ENCODE measurements at regions not wholly inside any gene's neighbourhood (a gene's known extent, or its start where the extent isn't known, plus 50 kb on each side); places are given as distances from the start of the nearest gene placed in this dataset.
"Not testable (repeated sequence)": the region's sequence is repeated elsewhere in the genome, so short reads cannot be mapped to it uniquely, and the experiment has no call there.

DNA sequence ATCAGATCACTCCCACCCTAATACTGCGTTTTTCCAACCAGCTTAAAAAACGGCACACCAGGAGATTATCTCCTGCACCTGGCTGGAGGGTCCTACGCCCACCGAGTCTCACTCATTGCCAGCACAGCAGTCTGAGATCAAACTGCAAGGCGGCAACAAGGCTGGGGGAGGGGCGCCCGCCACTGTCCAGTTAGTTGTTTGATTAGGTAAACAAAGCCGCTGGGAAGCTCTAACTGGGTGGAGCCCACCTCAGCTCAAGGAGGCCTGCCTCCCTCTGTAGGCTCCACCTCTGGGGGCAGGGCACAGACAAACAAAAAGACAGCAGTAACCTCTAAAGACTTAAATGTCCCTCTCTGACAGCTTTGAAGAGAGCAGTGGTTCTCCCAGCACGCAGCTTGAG is 463.0 kb upstream of the CADM1 start:
- H4K20me1 ChIP-seq (ENCODE audit: insufficient read depth, low read length); in situ Hi-C loops (cut with HindIII; ENCODE audit: extremely low pct_ligation_motif_present, low pct_unique_long_range_greater_than_20kb); H3K27ac ChIP-seq (ENCODE audit: extremely low read length, insufficient read depth, low read length); POLR2A ChIA-PET; H3K36me3 ChIP-seq (replicated peaks in 1 of 2; ENCODE audit: control insufficient read depth in 1 of 2, insufficient read depth in 2 of 2, low read length in 2 of 2); BruUV-seq (replicated peaks); H3K79me2 ChIP-seq (ENCODE audit: insufficient read depth, low read length); intact Hi-C loops (cut with micrococcal nuclease; ENCODE audit: unreplicated experiment); H3K9ac ChIP-seq (ENCODE audit: insufficient read depth, low read depth, low read length); H2AFZ ChIP-seq (ENCODE audit: low read length); H3K9me3 ChIP-seq (ENCODE audit: low read length); H3K4me3 ChIP-seq (replicated peaks in 1 of 3; ENCODE audit: insufficient read depth in 1 of 3, low read depth in 2 of 3, low read length in 3 of 3); ATAC-seq; CTCF ChIA-PET (ENCODE audit: low intra/inter-chr PET ratio, low total read pairs); FAIRE-seq; TF ChIP-seq SOX13, SOX6, FOXP1, FOXA1 (IDR thresholded peaks at IDR 0.05): not testable (repeated sequence)
- Histone ChIP-seq H3K4me2 (ENCODE audit: low read depth, low read length) (peak overlapping the region; percentile 12; the same call in 1 of the 2 replicates), H3K27me3 (ENCODE audit: control insufficient read depth in 1 of 2, insufficient read depth in 2 of 2, low read length in 2 of 2) (peaks cover 0 to 16% of the 10 kb centered on the region in 2 experiments; a peak in 2 of 5 replicates), H3K4me1 (ENCODE audit: insufficient read depth, low read length) (peaks cover 25% of the 10 kb centered on the region)
- WGBS (ENCODE audit: low lambda C conversion rate): 0% methylated on average over 2 of the region's 9 CpGs
- DNase-seq (ENCODE audit: low spot score): peak; percentile 48
- TF ChIP-seq, protein P1, sequence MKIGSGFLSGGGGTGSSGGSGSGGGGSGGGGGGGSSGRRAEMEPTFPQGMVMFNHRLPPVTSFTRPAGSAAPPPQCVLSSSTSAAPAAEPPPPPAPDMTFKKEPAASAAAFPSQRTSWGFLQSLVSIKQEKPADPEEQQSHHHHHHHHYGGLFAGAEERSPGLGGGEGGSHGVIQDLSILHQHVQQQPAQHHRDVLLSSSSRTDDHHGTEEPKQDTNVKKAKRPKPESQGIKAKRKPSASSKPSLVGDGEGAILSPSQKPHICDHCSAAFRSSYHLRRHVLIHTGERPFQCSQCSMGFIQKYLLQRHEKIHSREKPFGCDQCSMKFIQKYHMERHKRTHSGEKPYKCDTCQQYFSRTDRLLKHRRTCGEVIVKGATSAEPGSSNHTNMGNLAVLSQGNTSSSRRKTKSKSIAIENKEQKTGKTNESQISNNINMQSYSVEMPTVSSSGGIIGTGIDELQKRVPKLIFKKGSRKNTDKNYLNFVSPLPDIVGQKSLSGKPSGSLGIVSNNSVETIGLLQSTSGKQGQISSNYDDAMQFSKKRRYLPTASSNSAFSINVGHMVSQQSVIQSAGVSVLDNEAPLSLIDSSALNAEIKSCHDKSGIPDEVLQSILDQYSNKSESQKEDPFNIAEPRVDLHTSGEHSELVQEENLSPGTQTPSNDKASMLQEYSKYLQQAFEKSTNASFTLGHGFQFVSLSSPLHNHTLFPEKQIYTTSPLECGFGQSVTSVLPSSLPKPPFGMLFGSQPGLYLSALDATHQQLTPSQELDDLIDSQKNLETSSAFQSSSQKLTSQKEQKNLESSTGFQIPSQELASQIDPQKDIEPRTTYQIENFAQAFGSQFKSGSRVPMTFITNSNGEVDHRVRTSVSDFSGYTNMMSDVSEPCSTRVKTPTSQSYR (CRISPR knock-in tag; IDR thresholded peaks at IDR 0.05; ENCODE audit: borderline replicate concordance): peak; percentile 96
- TF ChIP-seq SOX13 (CRISPR knock-in tag; conservative IDR thresholded peaks at IDR 0.05 in 1 of 2, IDR thresholded peaks at IDR 0.05 in 1 of 2) (peak in 1 of 2 experiments; percentile 37; a peak in 1 of 4 replicates), SOX6 (CRISPR knock-in tag; IDR thresholded peaks at IDR 0.05) (peak; percentile 71), FOXP1 (CRISPR knock-in tag; IDR thresholded peaks at IDR 0.05) (peak; percentile 53; the same call in 1 of the 2 replicates), FOXA3 (CRISPR knock-in tag; IDR thresholded peaks at IDR 0.05) (peak; percentile 89), ZMYM4 (CRISPR knock-in tag; IDR thresholded peaks at IDR 0.05) (peak; percentile 36; the same call in 1 of the 2 replicates), SALL1 (CRISPR knock-in tag; IDR thresholded peaks at IDR 0.05) (0 out of 2 replicates have a peak, but pooled peaks have one; percentile 37), FOXA1 (CRISPR knock-in tag; IDR thresholded peaks at IDR 0.05) (peak; percentile 73), KDM2A (CRISPR knock-in tag; IDR thresholded peaks at IDR 0.05; ENCODE audit: borderline replicate concordance, low read depth) (peak; percentile 35; the same call in 1 of the 2 replicates), SP5 (CRISPR knock-in tag; IDR thresholded peaks at IDR 0.05; ENCODE audit: borderline replicate concordance, low read depth) (0 out of 2 replicates have a peak, but pooled peaks have one; percentile 18), GATAD2A (CRISPR knock-in tag; IDR thresholded peaks at IDR 0.05) (0 out of 2 replicates have a peak, but pooled peaks have one; percentile 29)
- TF ChIP-seq, protein P2, sequence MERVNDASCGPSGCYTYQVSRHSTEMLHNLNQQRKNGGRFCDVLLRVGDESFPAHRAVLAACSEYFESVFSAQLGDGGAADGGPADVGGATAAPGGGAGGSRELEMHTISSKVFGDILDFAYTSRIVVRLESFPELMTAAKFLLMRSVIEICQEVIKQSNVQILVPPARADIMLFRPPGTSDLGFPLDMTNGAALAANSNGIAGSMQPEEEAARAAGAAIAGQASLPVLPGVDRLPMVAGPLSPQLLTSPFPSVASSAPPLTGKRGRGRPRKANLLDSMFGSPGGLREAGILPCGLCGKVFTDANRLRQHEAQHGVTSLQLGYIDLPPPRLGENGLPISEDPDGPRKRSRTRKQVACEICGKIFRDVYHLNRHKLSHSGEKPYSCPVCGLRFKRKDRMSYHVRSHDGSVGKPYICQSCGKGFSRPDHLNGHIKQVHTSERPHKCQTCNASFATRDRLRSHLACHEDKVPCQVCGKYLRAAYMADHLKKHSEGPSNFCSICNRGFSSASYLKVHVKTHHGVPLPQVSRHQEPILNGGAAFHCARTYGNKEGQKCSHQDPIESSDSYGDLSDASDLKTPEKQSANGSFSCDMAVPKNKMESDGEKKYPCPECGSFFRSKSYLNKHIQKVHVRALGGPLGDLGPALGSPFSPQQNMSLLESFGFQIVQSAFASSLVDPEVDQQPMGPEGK (CRISPR knock-in tag; IDR thresholded peaks at IDR 0.05): 0 out of 2 replicates have a peak, but pooled peaks have one; percentile 22
- TF ChIP-seq, protein P3, sequence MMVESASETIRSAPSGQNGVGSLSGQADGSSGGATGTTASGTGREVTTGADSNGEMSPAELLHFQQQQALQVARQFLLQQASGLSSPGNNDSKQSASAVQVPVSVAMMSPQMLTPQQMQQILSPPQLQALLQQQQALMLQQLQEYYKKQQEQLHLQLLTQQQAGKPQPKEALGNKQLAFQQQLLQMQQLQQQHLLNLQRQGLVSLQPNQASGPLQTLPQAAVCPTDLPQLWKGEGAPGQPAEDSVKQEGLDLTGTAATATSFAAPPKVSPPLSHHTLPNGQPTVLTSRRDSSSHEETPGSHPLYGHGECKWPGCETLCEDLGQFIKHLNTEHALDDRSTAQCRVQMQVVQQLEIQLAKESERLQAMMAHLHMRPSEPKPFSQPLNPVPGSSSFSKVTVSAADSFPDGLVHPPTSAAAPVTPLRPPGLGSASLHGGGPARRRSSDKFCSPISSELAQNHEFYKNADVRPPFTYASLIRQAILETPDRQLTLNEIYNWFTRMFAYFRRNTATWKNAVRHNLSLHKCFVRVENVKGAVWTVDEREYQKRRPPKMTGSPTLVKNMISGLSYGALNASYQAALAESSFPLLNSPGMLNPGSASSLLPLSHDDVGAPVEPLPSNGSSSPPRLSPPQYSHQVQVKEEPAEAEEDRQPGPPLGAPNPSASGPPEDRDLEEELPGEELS (CRISPR knock-in tag; IDR thresholded peaks at IDR 0.05): peak; percentile 65

Measured in HepG2 (cell line).